GM23248 (cell line): ENCODE measurements at regions not wholly inside any gene's neighbourhood (a gene's known extent, or its start where the extent isn't known, plus 50 kb on each side); places are given as distances from the start of the nearest gene placed in this dataset.

Experiments used
- EZH2 ChIP-seq: fragments of 200-600 bp; sonication (generic); IDR thresholded peaks from 2 replicates; pipeline ENCODE4 v1.6.1; 2018; ENCODE audit warnings: antibody characterized with exemption, mild to moderate bottlenecking; ENCODE audit not compliant: insufficient read depth, poor library complexity, severe bottlenecking
- EZH2phosphoT487 ChIP-seq: fragments of 200-600 bp; sonication (generic); IDR thresholded peaks from 2 replicates; pipeline ENCODE4 v1.6.1; 2018; ENCODE audit warnings: antibody characterized with exemption, moderate library complexity, mild to moderate bottlenecking, low read depth; ENCODE audit not compliant: insufficient read depth

GRCh38 chr11:134785660-134786284, 373.7 kb upstream of the B3GAT1 start:
- TF ChIP-seq EZH2phosphoT487 (no peak), EZH2 (no peak)
